WTC11 (cell line): ENCODE measurements at regions not wholly inside any gene's neighbourhood (a gene's known extent, or its start where the extent isn't known, plus 50 kb on each side); places are given as distances from the start of the nearest gene placed in this dataset.

Experiments
- ATAC-seq: fragments of 200-7000 bp; cut with Tn5 transposase; 2 replicates; pipeline ENCODE4 v1.10.0; 2021; ENCODE audit warnings: mild to moderate bottlenecking, moderate library complexity
- CTCF ChIA-PET: fragments of 300-600 bp; sonication (Branson Sonifier 250); formaldehyde crosslinking; loops from one replicate; lab custom pipeline; 2021; ENCODE audit warnings: antibody characterized with exemption; lab: Charles Lee
- POLR2A ChIA-PET: fragments of 350-600 bp; sonication (Branson Sonifier 250); formaldehyde crosslinking; loops from one replicate; lab custom pipeline; 2021; ENCODE audit warnings: antibody characterized with exemption; lab: Charles Lee
- DNase-seq: peaks from one replicate; pipeline ENCODE4 v3.0.0; 2021; ENCODE audit warnings: low spot score
- H3K27ac Mint-ChIP-seq: 2 replicates; pipeline ENCODE4 v1.8.0; 2021; ENCODE audit warnings: mixed read lengths
- H3K27me3 Mint-ChIP-seq: 2 replicates; pipeline ENCODE4 v1.8.0; 2021; ENCODE audit warnings: low read depth, mild to moderate bottlenecking, moderate library complexity, mixed read lengths
- H3K36me3 Mint-ChIP-seq: 2 replicates; pipeline ENCODE4 v1.8.0; 2021; ENCODE audit warnings: mixed read lengths
- H3K4me1 Mint-ChIP-seq: 2 replicates; pipeline ENCODE4 v1.8.0; 2022; ENCODE audit warnings: mixed read lengths
- H3K4me3 Mint-ChIP-seq: 2 replicates; pipeline ENCODE4 v1.8.0; 2021; ENCODE audit warnings: mild to moderate bottlenecking, moderate library complexity, mixed read lengths
- H3K9me3 Mint-ChIP-seq: 2 replicates; pipeline ENCODE4 v1.8.0; 2021; ENCODE audit warnings: mixed read lengths
- AFF4 ChIP-seq: sonication (generic); formaldehyde crosslinking; IDR thresholded peaks from 2 replicates; pipeline ENCODE4 v1.8.1; 2023; ENCODE audit warnings: mild to moderate bottlenecking, missing genetic modification reagents, borderline replicate concordance
- ATF1 ChIP-seq: sonication (generic); formaldehyde crosslinking; IDR thresholded peaks from 2 replicates; pipeline ENCODE4 v1.8.1; 2023; ENCODE audit warnings: mild to moderate bottlenecking, moderate library complexity, missing genetic modification reagents
- ESRRA ChIP-seq: sonication (generic); formaldehyde crosslinking; IDR thresholded peaks from 2 replicates; pipeline ENCODE4 v1.8.1; 2022; ENCODE audit warnings: mild to moderate bottlenecking, missing genetic modification reagents, borderline replicate concordance
- FOXP1 ChIP-seq: sonication (generic); formaldehyde crosslinking; IDR thresholded peaks from 2 replicates; pipeline ENCODE4 v1.8.0; 2022; ENCODE audit warnings: missing genetic modification reagents, mild to moderate bottlenecking, moderate library complexity, borderline replicate concordance
- MYBL2 ChIP-seq: sonication (generic); formaldehyde crosslinking; IDR thresholded peaks from 2 replicates; pipeline ENCODE4 v1.8.1; 2023; ENCODE audit warnings: mild to moderate bottlenecking, moderate library complexity, missing genetic modification reagents
- SMAD3 ChIP-seq: sonication (generic); formaldehyde crosslinking; IDR thresholded peaks from 2 replicates; pipeline ENCODE4 v1.8.0; 2022; ENCODE audit warnings: missing genetic modification reagents, mild to moderate bottlenecking, borderline replicate concordance
- STAT6 ChIP-seq: sonication (generic); formaldehyde crosslinking; conservative IDR thresholded peaks from 2 replicates; pipeline ENCODE4 v1.8.1; 2023; ENCODE audit warnings: mild to moderate bottlenecking, low read depth, missing genetic modification reagents, moderate library complexity
- TP53 ChIP-seq: sonication (generic); formaldehyde crosslinking; IDR thresholded peaks from 2 replicates; pipeline ENCODE4 v1.8.1; 2023; ENCODE audit warnings: mild to moderate bottlenecking, missing genetic modification reagents
- ZMAT4 ChIP-seq: fragments of 250-450 bp; sonication (Bioruptor Pico); IDR thresholded peaks from 2 replicates; pipeline ENCODE4 v1.9.0; 2021; ENCODE audit warnings: mild to moderate bottlenecking
- ZNF121 ChIP-seq: sonication (generic); formaldehyde crosslinking; IDR thresholded peaks from 2 replicates; pipeline ENCODE4 v1.8.0; 2023; ENCODE audit warnings: missing genetic modification reagents
- ZNF138 ChIP-seq: sonication (generic); formaldehyde crosslinking; conservative IDR thresholded peaks from 2 replicates; pipeline ENCODE4 v1.8.1; 2022; ENCODE audit warnings: mild to moderate bottlenecking, moderate library complexity, missing genetic modification reagents
- TF ChIP-seq, protein P1 (sequence below): fragments of 250-450 bp; sonication (Bioruptor Pico); IDR thresholded peaks from 2 replicates; pipeline ENCODE4 v1.9.0; 2021; ENCODE audit warnings: mild to moderate bottlenecking
- TF ChIP-seq, protein P2 (sequence below): fragments of 250-450 bp; sonication (Bioruptor Pico); IDR thresholded peaks from 2 replicates; pipeline ENCODE4 v1.9.0; 2021; ENCODE audit warnings: mild to moderate bottlenecking, borderline replicate concordance
- TF ChIP-seq, protein P3 (sequence below): sonication (generic); formaldehyde crosslinking; IDR thresholded peaks from 2 replicates; pipeline ENCODE4 v1.8.1; 2022; ENCODE audit warnings: mild to moderate bottlenecking, missing genetic modification reagents, moderate library complexity, borderline replicate concordance
- TF ChIP-seq, protein P4 (sequence below): sonication (generic); formaldehyde crosslinking; IDR thresholded peaks from 2 replicates; pipeline ENCODE4 v1.8.1; 2023; ENCODE audit warnings: mild to moderate bottlenecking, missing genetic modification reagents
- TF ChIP-seq, protein P5 (sequence below): sonication (generic); formaldehyde crosslinking; IDR thresholded peaks from 2 replicates; pipeline ENCODE4 v1.8.1; 2023; ENCODE audit warnings: mild to moderate bottlenecking, missing genetic modification reagents

DNA sequence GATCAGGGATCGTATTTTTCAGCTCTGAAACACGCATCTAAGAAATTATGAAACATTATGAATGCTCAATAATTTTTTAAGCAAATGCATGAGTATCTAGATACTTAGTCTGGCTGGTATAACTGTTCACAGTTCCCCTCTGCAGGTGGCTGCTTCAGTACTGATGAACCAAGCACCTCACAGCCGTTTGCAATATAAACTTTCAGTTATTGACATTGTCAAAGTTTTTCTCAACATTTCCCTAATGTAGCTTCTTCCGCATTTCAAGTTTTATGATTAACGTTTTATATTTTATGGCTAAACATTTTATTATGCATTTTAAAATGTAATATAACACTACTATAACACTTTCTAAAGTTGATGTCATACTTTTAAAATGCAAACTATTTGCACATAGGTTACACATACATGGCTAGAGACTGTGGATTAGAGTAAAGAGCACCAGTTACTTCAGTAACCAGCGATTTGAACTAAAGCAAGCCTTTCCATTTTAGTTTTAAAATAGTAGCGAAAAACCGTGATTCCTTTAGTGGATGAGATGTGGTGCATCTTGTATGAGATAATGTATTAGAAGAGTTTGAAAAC is 495.4 kb downstream of the XIRP2 start:
- ATAC-seq = no peak
- ChIA-PET POLR2A (no interaction called here), CTCF (interaction anchor here (0.7 to 1.2 kb wide), 2 partner anchors 297 to 735 kb away, joined by 3 read pairs; no protein-coding TSS in a partner anchor)
- H3K9me3 Mint-ChIP-seq = no peaks in the 10 kb centered on the region
- no peak overlapping the region for H3K4me3 Mint-ChIP-seq
- H3K36me3 Mint-ChIP-seq = no peaks in the 10 kb centered on the region
- peaks cover 78% of the 10 kb centered on the region for H3K4me1 Mint-ChIP-seq
- no peak overlapping the region for H3K27ac Mint-ChIP-seq
- DNase-seq = no peak
- no peaks in the 10 kb centered on the region; the same call in none of the 2 replicates for H3K27me3 Mint-ChIP-seq
- TF ChIP-seq AFF4 (no peak), MYBL2 (no peak), ATF1 (CRISPR knock-in tag) (no peak), ZNF121 (CRISPR knock-in tag) (no peak), ZMAT4 (no peak), SMAD3 (no peak), FOXP1 (no peak), TP53 (no peak), ESRRA (CRISPR knock-in tag) (no peak), STAT6 (CRISPR knock-in tag) (no peak), ZNF138 (CRISPR knock-in tag) (no peak)
- TF ChIP-seq, protein P1, sequence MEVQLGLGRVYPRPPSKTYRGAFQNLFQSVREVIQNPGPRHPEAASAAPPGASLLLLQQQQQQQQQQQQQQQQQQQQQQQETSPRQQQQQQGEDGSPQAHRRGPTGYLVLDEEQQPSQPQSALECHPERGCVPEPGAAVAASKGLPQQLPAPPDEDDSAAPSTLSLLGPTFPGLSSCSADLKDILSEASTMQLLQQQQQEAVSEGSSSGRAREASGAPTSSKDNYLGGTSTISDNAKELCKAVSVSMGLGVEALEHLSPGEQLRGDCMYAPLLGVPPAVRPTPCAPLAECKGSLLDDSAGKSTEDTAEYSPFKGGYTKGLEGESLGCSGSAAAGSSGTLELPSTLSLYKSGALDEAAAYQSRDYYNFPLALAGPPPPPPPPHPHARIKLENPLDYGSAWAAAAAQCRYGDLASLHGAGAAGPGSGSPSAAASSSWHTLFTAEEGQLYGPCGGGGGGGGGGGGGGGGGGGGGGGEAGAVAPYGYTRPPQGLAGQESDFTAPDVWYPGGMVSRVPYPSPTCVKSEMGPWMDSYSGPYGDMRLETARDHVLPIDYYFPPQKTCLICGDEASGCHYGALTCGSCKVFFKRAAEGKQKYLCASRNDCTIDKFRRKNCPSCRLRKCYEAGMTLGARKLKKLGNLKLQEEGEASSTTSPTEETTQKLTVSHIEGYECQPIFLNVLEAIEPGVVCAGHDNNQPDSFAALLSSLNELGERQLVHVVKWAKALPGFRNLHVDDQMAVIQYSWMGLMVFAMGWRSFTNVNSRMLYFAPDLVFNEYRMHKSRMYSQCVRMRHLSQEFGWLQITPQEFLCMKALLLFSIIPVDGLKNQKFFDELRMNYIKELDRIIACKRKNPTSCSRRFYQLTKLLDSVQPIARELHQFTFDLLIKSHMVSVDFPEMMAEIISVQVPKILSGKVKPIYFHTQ (CRISPR knock-in tag) = no peak
- TF ChIP-seq, protein P2, sequence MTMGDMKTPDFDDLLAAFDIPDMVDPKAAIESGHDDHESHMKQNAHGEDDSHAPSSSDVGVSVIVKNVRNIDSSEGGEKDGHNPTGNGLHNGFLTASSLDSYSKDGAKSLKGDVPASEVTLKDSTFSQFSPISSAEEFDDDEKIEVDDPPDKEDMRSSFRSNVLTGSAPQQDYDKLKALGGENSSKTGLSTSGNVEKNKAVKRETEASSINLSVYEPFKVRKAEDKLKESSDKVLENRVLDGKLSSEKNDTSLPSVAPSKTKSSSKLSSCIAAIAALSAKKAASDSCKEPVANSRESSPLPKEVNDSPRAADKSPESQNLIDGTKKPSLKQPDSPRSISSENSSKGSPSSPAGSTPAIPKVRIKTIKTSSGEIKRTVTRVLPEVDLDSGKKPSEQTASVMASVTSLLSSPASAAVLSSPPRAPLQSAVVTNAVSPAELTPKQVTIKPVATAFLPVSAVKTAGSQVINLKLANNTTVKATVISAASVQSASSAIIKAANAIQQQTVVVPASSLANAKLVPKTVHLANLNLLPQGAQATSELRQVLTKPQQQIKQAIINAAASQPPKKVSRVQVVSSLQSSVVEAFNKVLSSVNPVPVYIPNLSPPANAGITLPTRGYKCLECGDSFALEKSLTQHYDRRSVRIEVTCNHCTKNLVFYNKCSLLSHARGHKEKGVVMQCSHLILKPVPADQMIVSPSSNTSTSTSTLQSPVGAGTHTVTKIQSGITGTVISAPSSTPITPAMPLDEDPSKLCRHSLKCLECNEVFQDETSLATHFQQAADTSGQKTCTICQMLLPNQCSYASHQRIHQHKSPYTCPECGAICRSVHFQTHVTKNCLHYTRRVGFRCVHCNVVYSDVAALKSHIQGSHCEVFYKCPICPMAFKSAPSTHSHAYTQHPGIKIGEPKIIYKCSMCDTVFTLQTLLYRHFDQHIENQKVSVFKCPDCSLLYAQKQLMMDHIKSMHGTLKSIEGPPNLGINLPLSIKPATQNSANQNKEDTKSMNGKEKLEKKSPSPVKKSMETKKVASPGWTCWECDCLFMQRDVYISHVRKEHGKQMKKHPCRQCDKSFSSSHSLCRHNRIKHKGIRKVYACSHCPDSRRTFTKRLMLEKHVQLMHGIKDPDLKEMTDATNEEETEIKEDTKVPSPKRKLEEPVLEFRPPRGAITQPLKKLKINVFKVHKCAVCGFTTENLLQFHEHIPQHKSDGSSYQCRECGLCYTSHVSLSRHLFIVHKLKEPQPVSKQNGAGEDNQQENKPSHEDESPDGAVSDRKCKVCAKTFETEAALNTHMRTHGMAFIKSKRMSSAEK (CRISPR knock-in tag) = no peak
- TF ChIP-seq, protein P3, sequence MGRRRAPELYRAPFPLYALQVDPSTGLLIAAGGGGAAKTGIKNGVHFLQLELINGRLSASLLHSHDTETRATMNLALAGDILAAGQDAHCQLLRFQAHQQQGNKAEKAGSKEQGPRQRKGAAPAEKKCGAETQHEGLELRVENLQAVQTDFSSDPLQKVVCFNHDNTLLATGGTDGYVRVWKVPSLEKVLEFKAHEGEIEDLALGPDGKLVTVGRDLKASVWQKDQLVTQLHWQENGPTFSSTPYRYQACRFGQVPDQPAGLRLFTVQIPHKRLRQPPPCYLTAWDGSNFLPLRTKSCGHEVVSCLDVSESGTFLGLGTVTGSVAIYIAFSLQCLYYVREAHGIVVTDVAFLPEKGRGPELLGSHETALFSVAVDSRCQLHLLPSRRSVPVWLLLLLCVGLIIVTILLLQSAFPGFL (CRISPR knock-in tag) = no peak
- TF ChIP-seq, protein P4, sequence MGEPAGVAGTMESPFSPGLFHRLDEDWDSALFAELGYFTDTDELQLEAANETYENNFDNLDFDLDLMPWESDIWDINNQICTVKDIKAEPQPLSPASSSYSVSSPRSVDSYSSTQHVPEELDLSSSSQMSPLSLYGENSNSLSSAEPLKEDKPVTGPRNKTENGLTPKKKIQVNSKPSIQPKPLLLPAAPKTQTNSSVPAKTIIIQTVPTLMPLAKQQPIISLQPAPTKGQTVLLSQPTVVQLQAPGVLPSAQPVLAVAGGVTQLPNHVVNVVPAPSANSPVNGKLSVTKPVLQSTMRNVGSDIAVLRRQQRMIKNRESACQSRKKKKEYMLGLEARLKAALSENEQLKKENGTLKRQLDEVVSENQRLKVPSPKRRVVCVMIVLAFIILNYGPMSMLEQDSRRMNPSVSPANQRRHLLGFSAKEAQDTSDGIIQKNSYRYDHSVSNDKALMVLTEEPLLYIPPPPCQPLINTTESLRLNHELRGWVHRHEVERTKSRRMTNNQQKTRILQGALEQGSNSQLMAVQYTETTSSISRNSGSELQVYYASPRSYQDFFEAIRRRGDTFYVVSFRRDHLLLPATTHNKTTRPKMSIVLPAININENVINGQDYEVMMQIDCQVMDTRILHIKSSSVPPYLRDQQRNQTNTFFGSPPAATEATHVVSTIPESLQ (CRISPR knock-in tag) = no peak
- TF ChIP-seq, protein P5, sequence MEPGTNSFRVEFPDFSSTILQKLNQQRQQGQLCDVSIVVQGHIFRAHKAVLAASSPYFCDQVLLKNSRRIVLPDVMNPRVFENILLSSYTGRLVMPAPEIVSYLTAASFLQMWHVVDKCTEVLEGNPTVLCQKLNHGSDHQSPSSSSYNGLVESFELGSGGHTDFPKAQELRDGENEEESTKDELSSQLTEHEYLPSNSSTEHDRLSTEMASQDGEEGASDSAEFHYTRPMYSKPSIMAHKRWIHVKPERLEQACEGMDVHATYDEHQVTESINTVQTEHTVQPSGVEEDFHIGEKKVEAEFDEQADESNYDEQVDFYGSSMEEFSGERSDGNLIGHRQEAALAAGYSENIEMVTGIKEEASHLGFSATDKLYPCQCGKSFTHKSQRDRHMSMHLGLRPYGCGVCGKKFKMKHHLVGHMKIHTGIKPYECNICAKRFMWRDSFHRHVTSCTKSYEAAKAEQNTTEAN (CRISPR knock-in tag) = no peak
